ENCODE measurements at regions not wholly inside any gene's neighbourhood (a gene's known extent, or its start where the extent isn't known, plus 50 kb on each side); places are given as distances from the start of the nearest gene placed in this dataset.

GRCh38 chr14:86299994-86300393, 770.0 kb downstream of the FLRT2 start:
- dilution Hi-C loops (cut with HindIII; ENCODE audit: low sequenced_read_pairs, unreplicated experiment): no loop called here
- Histone ChIP-seq H3K36me3 (ENCODE audit: control insufficient read depth, insufficient read depth, low read length) (no peaks in the 10 kb centered on the region), H3K9ac (ENCODE audit: low read depth, low read length) (no peak overlapping the region), H3K18ac (ENCODE audit: low read depth, low read length) (no peak overlapping the region), H2AK5ac (ENCODE audit: low read depth, low read length) (no peak overlapping the region), H2BK20ac (ENCODE audit: low read depth, low read length) (no peak overlapping the region), H2AK9ac (replicated peaks; ENCODE audit: low read depth, low read length, poor library complexity) (no peak overlapping the region), H4K5ac (ENCODE audit: low read depth, low read length) (no peak overlapping the region), H2BK5ac (ENCODE audit: low read depth, low read length, poor library complexity, severe bottlenecking) (no peak overlapping the region), H2BK15ac (ENCODE audit: low read depth, low read length) (no peak overlapping the region), H4K91ac (ENCODE audit: insufficient read depth, low read depth, low read length) (no peak overlapping the region), H3K56ac (ENCODE audit: extremely low read depth, insufficient read depth, low read length) (no peak overlapping the region), H3K23ac (ENCODE audit: low read depth, low read length) (no peak overlapping the region), H4K8ac (ENCODE audit: low read depth in 2 of 2, low read length in 2 of 2) (no peak overlapping the region), H3K4me3 (ENCODE audit: insufficient read depth, low read depth, low read length) (no peak overlapping the region), H3K4ac (ENCODE audit: low read depth, low read length) (no peak overlapping the region), H3K79me1 (ENCODE audit: low read depth in 1 of 2, low read length in 2 of 2) (no peaks in the 10 kb centered on the region), H2AFZ (replicated peaks; ENCODE audit: low read length, poor library complexity) (no peak overlapping the region), H3K27ac (ENCODE audit: insufficient read depth, low read length) (no peak overlapping the region), H2BK120ac (ENCODE audit: low read depth, low read length) (no peak overlapping the region), H3K4me1 (ENCODE audit: control insufficient read depth, insufficient read depth, low read length) (peaks cover 5% of the 10 kb centered on the region), H3K9me1 (ENCODE audit: insufficient read depth, low read length) (0 out of 2 replicates have a peak, but pooled peaks cover 2% of the 10 kb centered on the region), H3K9me3 (ENCODE audit: control insufficient read depth, insufficient read depth, low read length) (no peaks in the 10 kb centered on the region), H3K27me3 (ENCODE audit: control insufficient read depth, insufficient read depth, low read length) (no peaks in the 10 kb centered on the region), H3K4me2 (ENCODE audit: low read depth, low read length) (no peak overlapping the region), H3K14ac (replicated peaks; ENCODE audit: low read depth, low read length) (no peak overlapping the region), H4K20me1 (ENCODE audit: insufficient read depth, low read length) (no peaks in the 10 kb centered on the region)
- POLR2A ChIA-PET (ENCODE audit: unreplicated experiment): no interaction called here
- no peak for ATAC-seq (ENCODE audit: low read depth)
- no TSS peak for BruUV-seq (replicated peaks)
- no peak for TF ChIP-seq MAFK (IDR thresholded peaks at IDR 0.05; ENCODE audit: low read depth, low read length)
- no peak for TF ChIP-seq SMC3 (IDR thresholded peaks at IDR 0.05; ENCODE audit: low read depth, low read length)
- no peak for TF ChIP-seq CHD1 (IDR thresholded peaks at IDR 0.05; ENCODE audit: low read depth, low read length)
- TF ChIP-seq POLR2A (IDR thresholded peaks at IDR 0.05; ENCODE audit: low read depth, low read length): no peak
- no peak for TF ChIP-seq MXI1 (IDR thresholded peaks at IDR 0.05; ENCODE audit: borderline replicate concordance, low read depth, low read length)
- no peak for TF ChIP-seq BHLHE40 (IDR thresholded peaks at IDR 0.05; ENCODE audit: low read depth, low read length)
- TF ChIP-seq RCOR1 (IDR thresholded peaks at IDR 0.05; ENCODE audit: insufficient replicate concordance, low read length): no peak
- TF ChIP-seq CEBPB (IDR thresholded peaks at IDR 0.05; ENCODE audit: low read depth, low read length): no peak
- TF ChIP-seq, protein P1, sequence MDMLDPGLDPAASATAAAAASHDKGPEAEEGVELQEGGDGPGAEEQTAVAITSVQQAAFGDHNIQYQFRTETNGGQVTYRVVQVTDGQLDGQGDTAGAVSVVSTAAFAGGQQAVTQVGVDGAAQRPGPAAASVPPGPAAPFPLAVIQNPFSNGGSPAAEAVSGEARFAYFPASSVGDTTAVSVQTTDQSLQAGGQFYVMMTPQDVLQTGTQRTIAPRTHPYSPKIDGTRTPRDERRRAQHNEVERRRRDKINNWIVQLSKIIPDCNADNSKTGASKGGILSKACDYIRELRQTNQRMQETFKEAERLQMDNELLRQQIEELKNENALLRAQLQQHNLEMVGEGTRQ (IDR thresholded peaks at IDR 0.05; ENCODE audit: low read depth, low read length): no peak
- no peak for TF ChIP-seq MAZ (IDR thresholded peaks at IDR 0.05; ENCODE audit: borderline replicate concordance, low read depth, low read length)
- no peak for TF ChIP-seq NFE2L2 (IDR thresholded peaks at IDR 0.05; ENCODE audit: low read depth, low read length)
- no peak for TF ChIP-seq RFX5 (IDR thresholded peaks at IDR 0.05; ENCODE audit: low read depth, low read length)
- TF ChIP-seq ELK1 (IDR thresholded peaks at IDR 0.05; ENCODE audit: borderline replicate concordance, low read depth, low read length): no peak
- intact Hi-C loops (cut with micrococcal nuclease): loop anchor here (10.0 kb wide), 2 partner anchors 355 to 495 kb away; no protein-coding TSS in a partner anchor
- CTCF ChIA-PET: no interaction called here
- no peak for DNase-seq
- in situ Hi-C loops (cut with MboI; ENCODE audit: low sequenced_read_pairs): no loop called here
- no CpG with 5 or more reads among the region's 3 CpGs for WGBS, 2 experiments (ENCODE audit: extremely low coverage in 2 of 2, insufficient read length in 1 of 2)

All from IMR-90 (cell line).